ENCODE measurements at regions not wholly inside any gene's neighbourhood (a gene's known extent, or its start where the extent isn't known, plus 50 kb on each side); places are given as distances from the start of the nearest gene placed in this dataset.
"Not testable (repeated sequence)": the region's sequence is repeated elsewhere in the genome, so short reads cannot be mapped to it uniquely, and the experiment has no call there.

- DNase-seq = not testable (repeated sequence)
Observed at GRCh38 chr12:20093190-20093810, 275.0 kb upstream of the PDE3A start.

GRCh38 chr12:20096430-20096829 lies 271.9 kb upstream of the PDE3A start:
- DNase-seq = no peak

- no peak for DNase-seq
Observed at GRCh38 chr12:20097626-20098025, 270.7 kb upstream of the PDE3A start.

GRCh38 chr12:20099395-20100183 lies 268.7 kb upstream of the PDE3A start:
- DNase-seq = no peak

GRCh38 chr12:20101046-20101445 lies 267.3 kb upstream of the PDE3A start:
- DNase-seq = no peak

DNA sequence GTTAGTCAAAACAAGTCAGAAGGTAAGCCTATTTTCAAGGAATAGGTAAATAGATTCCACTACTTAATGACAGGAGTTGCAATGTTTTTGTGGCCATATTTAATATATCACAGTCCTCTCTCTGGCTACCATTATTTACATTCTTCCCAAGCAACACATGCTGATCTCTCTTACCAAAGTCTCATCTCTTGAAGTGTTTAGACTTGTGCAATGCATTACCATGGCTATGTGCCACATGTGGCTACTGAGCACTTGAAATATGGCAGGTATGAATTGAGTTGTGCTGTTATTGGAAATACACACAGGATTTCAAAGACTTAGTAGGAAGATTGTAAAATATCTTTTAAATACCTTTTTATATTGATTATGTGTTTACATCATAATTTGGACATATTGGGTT lies 262.4 kb upstream of the PDE3A start:
- no peak for DNase-seq

DNA sequence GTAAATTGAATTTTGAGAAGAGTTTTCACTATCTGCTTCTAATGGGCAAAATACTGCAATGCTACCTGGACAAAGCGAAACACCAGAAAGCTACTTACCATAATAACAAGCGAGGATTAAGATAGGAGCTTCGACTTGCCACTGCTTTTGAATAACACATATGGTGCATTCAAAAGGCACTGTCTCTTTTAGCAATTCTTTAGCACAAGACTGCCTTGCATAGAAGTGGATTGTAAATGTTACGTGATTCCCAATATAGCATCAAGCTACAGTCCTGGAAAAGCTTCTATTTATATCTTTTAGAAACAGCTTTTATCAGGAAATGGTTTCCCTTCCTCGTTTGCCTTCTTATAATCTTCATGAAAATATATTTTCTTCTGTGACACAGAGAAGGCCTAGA lies 258.7 kb upstream of the PDE3A start:
- no peak for DNase-seq

DNA sequence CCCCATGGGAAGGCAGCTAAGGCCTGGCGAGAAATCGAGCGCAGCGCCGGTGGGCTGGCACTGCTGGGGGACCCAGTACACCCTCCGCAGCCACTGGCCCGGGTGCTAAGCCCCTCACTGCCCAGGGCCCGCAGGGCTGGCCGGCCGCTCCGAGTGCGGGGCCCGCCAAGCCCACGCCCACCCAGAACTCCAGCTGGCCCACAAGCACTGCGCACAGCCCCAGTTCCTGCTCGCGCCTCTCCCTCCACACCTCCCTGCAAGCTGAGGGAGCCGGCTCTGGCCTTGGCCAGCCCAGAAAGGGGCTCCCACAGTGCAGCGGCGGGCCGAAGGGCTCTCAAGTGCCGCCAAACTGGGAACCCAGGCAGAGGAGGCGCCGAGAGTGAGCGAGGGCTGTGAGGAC lies 253.0 kb upstream of the PDE3A start:
- not testable (repeated sequence) for DNase-seq

- DNase-seq = no peak
Observed at GRCh38 chr12:20119596-20120402, 248.5 kb upstream of the PDE3A start.

GRCh38 chr12:20120403-20120725 lies 248.0 kb upstream of the PDE3A start:
- DNase-seq = no peak

GRCh38 chr12:20122274-20122673 lies 246.1 kb upstream of the PDE3A start:
- no peak for DNase-seq

DNA sequence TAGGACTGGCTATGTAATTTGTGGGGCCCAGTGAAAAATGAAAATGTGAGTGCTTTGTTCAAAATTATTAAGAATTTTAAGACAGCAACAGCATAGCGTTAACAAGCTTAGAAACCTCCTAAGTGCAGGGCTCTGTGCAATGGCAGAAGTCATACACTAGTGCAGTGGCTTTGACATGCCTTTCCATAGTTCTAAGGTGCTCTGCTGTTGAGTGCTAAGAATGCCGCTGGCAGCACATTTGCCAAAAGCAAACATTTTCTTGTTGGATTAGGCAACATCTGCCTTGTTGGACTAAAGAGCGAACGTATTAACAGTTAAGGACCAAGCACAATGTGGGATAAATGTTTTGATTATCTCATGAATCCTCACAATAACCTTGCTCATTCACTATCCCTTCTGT lies 244.9 kb upstream of the PDE3A start:
- no peak for DNase-seq

DNA sequence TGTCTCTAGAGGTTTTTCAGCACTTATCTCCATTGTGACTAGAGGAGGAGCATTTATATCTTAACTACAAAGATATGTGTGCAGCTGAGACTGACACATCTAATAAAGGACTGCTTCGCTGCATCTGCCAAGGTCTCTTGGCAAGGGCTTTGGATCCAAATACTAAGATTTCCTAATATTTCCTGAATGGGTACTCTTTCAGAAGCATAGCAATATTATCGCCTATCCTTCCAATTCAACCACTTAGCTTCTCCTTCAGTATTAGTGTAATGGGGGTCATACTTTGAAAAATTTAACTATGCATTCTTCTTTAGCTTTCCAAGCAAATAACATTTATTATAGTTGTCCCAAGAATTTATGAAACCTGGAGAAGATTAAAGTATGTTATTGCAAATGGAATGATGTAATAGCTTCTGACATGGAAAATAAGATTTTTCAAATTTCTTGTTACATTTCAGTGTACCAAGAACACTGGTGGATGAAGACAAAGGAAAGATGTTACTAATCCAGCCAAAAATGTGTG lies 243.0 kb upstream of the PDE3A start:
- no peak for DNase-seq

- DNase-seq = no peak
Observed at GRCh38 chr12:20126601-20127000, 241.7 kb upstream of the PDE3A start.

- DNase-seq = no peak
Observed at GRCh38 chr12:20127413-20127812, 240.9 kb upstream of the PDE3A start.

GRCh38 chr12:20128928-20129327 lies 239.4 kb upstream of the PDE3A start:
- no peak for DNase-seq

DNA sequence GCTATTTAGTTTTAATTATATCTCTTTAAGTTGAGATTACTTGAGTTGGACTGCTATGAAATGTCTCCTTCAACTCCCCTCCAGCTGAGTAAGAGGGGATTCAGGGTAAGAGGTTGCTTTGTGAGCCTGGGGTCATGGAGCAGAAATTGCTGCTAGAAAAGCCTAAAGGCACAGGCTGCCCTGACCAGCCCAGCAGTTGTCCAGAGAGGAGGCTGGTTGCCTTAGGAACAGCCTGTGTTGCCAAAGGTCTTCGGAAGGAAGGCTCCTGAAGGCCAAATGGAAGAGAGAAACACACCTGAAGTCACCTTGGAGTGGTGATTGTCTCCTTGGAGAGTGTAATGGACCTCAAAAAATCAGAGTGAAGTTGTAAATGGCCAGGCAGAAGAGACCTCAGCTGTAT lies 235.5 kb upstream of the PDE3A start:
- no peak for DNase-seq

GRCh38 chr12:20134652-20135051 lies 233.7 kb upstream of the PDE3A start:
- DNase-seq = no peak

DNA sequence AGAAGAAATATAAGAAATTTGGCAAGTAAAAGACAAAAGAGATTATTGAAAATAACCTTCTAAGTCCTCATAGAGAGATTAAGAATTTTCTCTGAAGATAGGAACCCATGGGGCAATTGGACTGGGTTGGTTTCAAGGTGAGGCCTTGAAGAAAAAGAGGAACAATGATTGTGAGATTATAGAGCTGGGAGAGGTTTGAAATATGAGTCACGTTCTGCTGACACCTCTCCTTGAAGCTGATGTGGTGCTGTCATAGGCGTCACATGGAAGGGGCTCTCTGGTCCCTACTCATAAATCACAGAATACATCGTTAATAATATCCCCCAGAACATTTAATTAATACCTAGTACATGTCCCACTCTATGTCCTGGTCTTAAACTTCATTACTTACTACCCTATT lies 227.6 kb upstream of the PDE3A start:
- no peak for DNase-seq

GRCh38 chr12:20142316-20142715 lies 226.0 kb upstream of the PDE3A start:
- DNase-seq = no peak

DNA sequence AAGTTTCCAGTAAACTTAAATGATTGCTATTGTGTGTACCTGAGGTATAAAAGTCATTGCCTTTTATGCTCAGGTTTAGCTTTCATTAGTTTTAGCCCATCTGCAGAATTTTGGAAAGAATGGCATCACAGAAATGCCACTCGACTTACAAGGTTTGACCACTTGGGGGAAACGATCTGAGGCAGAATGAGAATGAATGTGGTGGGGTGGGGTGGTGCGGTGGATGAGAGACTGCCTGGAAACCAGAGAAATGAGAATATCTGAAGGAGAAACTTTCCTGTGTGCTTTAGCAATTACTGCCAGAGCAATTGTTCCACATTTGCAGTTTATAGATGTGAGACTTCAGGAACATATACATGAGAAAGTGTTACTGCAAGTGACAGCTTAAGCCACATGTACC lies 225.4 kb upstream of the PDE3A start:
- DNase-seq = no peak

DNA sequence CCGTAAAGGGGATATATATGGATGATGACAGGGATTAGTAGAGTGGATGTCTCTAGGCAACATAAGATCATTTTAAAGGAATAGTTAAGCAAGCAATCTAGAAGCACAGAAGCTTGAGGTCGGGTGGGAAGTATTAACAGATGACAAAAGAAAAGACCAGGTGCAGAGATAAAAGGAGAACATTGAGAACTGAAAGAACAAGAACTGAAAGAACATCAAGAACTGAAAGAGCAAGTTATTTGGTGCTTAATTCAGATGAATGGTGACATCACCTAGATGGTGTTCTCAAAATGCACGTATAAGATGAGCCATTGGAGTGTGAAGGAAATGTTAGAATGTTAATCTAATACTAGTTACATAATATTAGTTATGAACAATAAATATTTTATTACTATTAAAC lies 224.0 kb upstream of the PDE3A start:
- DNase-seq = no peak

DNA sequence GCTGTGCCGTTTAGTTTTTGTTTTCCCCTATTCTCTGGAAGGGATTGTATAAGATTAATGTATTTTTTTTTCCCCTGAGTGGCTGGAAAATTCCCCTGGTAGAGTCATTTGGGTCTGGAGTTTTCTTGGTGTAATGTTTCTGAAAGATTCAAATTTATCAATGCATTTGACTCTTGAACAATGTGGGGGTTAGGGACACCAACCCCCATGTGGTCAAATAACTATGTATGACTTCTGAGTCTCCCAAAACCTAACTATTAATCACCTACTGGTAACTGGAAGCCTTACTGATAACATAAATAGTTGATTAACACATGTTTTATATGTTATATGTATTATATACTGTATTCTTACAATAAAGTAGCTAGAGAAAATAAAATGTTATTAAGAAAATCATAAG lies 220.1 kb upstream of the PDE3A start:
- no peak for DNase-seq
